GM21528 (cell line): ENCODE measurements at regions not wholly inside any gene's neighbourhood (a gene's known extent, or its start where the extent isn't known, plus 50 kb on each side); places are given as distances from the start of the nearest gene placed in this dataset.

Source experiments
- ATAC-seq: cut with Tn5 transposase; IDR thresholded peaks from one replicate; pipeline ENCODE4 v1.9.1; 2021; ENCODE audit warnings: mild to moderate bottlenecking, moderate library complexity; ENCODE audit not compliant: unreplicated experiment, low FRiP score

GRCh38 chr3:160128056-160128455 is 97.2 kb upstream of the C3orf80 start:
- ATAC-seq: no peak

GRCh38 chr3:160129459-160130061 is 95.7 kb upstream of the C3orf80 start:
- ATAC-seq: peak; percentile 65

- no peak for ATAC-seq
Observed at GRCh38 chr3:160130071-160130470, 95.2 kb upstream of the C3orf80 start.

GRCh38 chr3:160130950-160131349 is 94.3 kb upstream of the C3orf80 start:
- ATAC-seq: no peak

GRCh38 chr3:160132226-160132625 is 93.0 kb upstream of the C3orf80 start:
- no peak for ATAC-seq

GRCh38 chr3:160133757-160134156 is 91.5 kb upstream of the C3orf80 start:
- ATAC-seq: no peak

- ATAC-seq: no peak
Observed at GRCh38 chr3:160134454-160134853, 90.8 kb upstream of the C3orf80 start.

- no peak for ATAC-seq
Observed at GRCh38 chr3:160134964-160135363, 90.3 kb upstream of the C3orf80 start.

GRCh38 chr3:160135851-160136250 is 89.4 kb upstream of the C3orf80 start:
- no peak for ATAC-seq

- no peak for ATAC-seq
Observed at GRCh38 chr3:160136421-160136820, 88.8 kb upstream of the C3orf80 start.

GRCh38 chr3:160139291-160139690 is 85.9 kb upstream of the C3orf80 start:
- ATAC-seq: no peak

GRCh38 chr3:160140756-160141155 is 84.5 kb upstream of the C3orf80 start:
- no peak for ATAC-seq

- ATAC-seq: no peak
Observed at GRCh38 chr3:160141485-160142185, 83.6 kb upstream of the C3orf80 start.

- ATAC-seq: no peak
Observed at GRCh38 chr3:160143482-160143881, 81.7 kb upstream of the C3orf80 start.

GRCh38 chr3:160150066-160150465 is 75.2 kb upstream of the C3orf80 start:
- ATAC-seq: no peak

- ATAC-seq: no peak
Observed at GRCh38 chr3:160150525-160150924, 74.7 kb upstream of the C3orf80 start.

- no peak for ATAC-seq
Observed at GRCh38 chr3:160152638-160153037, 72.6 kb upstream of the C3orf80 start.

GRCh38 chr3:160154033-160154432 is 71.2 kb upstream of the C3orf80 start:
- no peak for ATAC-seq

GRCh38 chr3:160154596-160154995 is 70.6 kb upstream of the C3orf80 start:
- no peak for ATAC-seq

GRCh38 chr3:160157321-160157720 is 67.9 kb upstream of the C3orf80 start:
- ATAC-seq: no peak

- no peak for ATAC-seq
Observed at GRCh38 chr3:160159341-160159740, 65.9 kb upstream of the C3orf80 start.

GRCh38 chr3:160159806-160160205 is 65.4 kb upstream of the C3orf80 start:
- ATAC-seq: no peak
